Skeletal muscle tissue (tissue), 3 donors: ENCODE measurements at regions not wholly inside any gene's neighbourhood (a gene's known extent, or its start where the extent isn't known, plus 50 kb on each side); places are given as distances from the start of the nearest gene placed in this dataset.

Experiments used
- H3K27ac ChIP-seq: one replicate; pipeline ENCODE4 v1.7.0; 2013; ENCODE audit warnings: mild to moderate bottlenecking, low read depth, low read length, inconsistent platforms
- H3K27me3 ChIP-seq, 3 donors: one replicate each; pipeline ENCODE4 v1.7.0; 2013; ENCODE audit warnings: low read length in 3 of 3; ENCODE audit not compliant: control insufficient read depth in 3 of 3, insufficient read depth in 3 of 3
- H3K36me3 ChIP-seq, 3 donors: one replicate each; pipeline ENCODE4 v1.7.0; 2013; ENCODE audit warnings: low read length in 3 of 3; ENCODE audit not compliant: control insufficient read depth in 3 of 3, insufficient read depth in 3 of 3
- H3K4me1 ChIP-seq, 3 donors: one replicate each; pipeline ENCODE4 v1.7.0; 2013; ENCODE audit warnings: low read length in 3 of 3, mild to moderate bottlenecking in 3 of 3; ENCODE audit not compliant: control insufficient read depth in 3 of 3, insufficient read depth in 3 of 3
- H3K4me3 ChIP-seq, 3 donors: one replicate each; pipeline ENCODE4 v1.7.0; 2013; ENCODE audit warnings: low read length in 3 of 3
- H3K9ac ChIP-seq, 3 donors: one replicate each; pipeline ENCODE4 v1.7.0; 2013; ENCODE audit warnings: low read length in 3 of 3, mild to moderate bottlenecking in 3 of 3, moderate library complexity in 2 of 3, low read depth in 1 of 3
- H3K9me3 ChIP-seq, 3 donors: one replicate each; pipeline ENCODE4 v1.7.0; 2013; ENCODE audit warnings: low read length in 3 of 3; ENCODE audit not compliant: control insufficient read depth in 3 of 3
- donor health status: Osteomylitis.

GRCh38 chr4:107138433-107138832, 102.3 kb upstream of the DKK2 start:
- Histone ChIP-seq H3K36me3 (no peaks in the 10 kb centered on the region), H3K27ac (no peak overlapping the region), H3K9me3 (no peaks in the 10 kb centered on the region), H3K4me3 (no peak overlapping the region), H3K9ac (no peak overlapping the region), H3K27me3 (no peaks in the 10 kb centered on the region), H3K4me1 (no peaks in the 10 kb centered on the region)

- Histone ChIP-seq H3K27ac (no peak overlapping the region), H3K27me3 (no peaks in the 10 kb centered on the region)
Observed at GRCh38 chr4:107133965-107134653, 98.0 kb upstream of the DKK2 start.

GRCh38 chr4:107131295-107131694, 95.2 kb upstream of the DKK2 start:
- H3K36me3 ChIP-seq, result no peaks in the 10 kb centered on the region
- H3K9ac ChIP-seq, result no peak overlapping the region
- no peaks in the 10 kb centered on the region for H3K9me3 ChIP-seq
- H3K4me3 ChIP-seq, result no peak overlapping the region
- no peaks in the 10 kb centered on the region for H3K4me1 ChIP-seq
- no peak overlapping the region for H3K27ac ChIP-seq
- no peaks in the 10 kb centered on the region for H3K27me3 ChIP-seq

More at GRCh38 chr4:107133965-107134653, 98.0 kb upstream of the DKK2 start:
- Histone ChIP-seq H3K4me1 (no peaks in the 10 kb centered on the region), H3K9ac (no peak overlapping the region), H3K4me3 (no peak overlapping the region), H3K36me3 (no peaks in the 10 kb centered on the region), H3K9me3 (no peaks in the 10 kb centered on the region)

GRCh38 chr4:107130157-107130556, 94.0 kb upstream of the DKK2 start:
- H3K4me1 ChIP-seq, result no peaks in the 10 kb centered on the region
- H3K9me3 ChIP-seq, result no peaks in the 10 kb centered on the region
- no peaks in the 10 kb centered on the region for H3K36me3 ChIP-seq
- no peaks in the 10 kb centered on the region for H3K27me3 ChIP-seq
- no peak overlapping the region for H3K4me3 ChIP-seq
- no peak overlapping the region for H3K9ac ChIP-seq
- no peak overlapping the region for H3K27ac ChIP-seq

GRCh38 chr4:107129611-107130010, 93.5 kb upstream of the DKK2 start:
- H3K9me3 ChIP-seq, result no peaks in the 10 kb centered on the region
- no peaks in the 10 kb centered on the region for H3K27me3 ChIP-seq
- H3K9ac ChIP-seq, result no peak overlapping the region
- H3K36me3 ChIP-seq, result no peaks in the 10 kb centered on the region
- H3K27ac ChIP-seq, result no peak overlapping the region
- no peak overlapping the region for H3K4me3 ChIP-seq
- H3K4me1 ChIP-seq, result no peaks in the 10 kb centered on the region

GRCh38 chr4:107129076-107129475, 93.0 kb upstream of the DKK2 start:
- no peak overlapping the region for H3K27ac ChIP-seq
- no peaks in the 10 kb centered on the region for H3K9me3 ChIP-seq
- no peak overlapping the region for H3K4me3 ChIP-seq
- no peaks in the 10 kb centered on the region for H3K36me3 ChIP-seq
- H3K27me3 ChIP-seq, result no peaks in the 10 kb centered on the region
- H3K9ac ChIP-seq, result no peak overlapping the region
- H3K4me1 ChIP-seq, result no peaks in the 10 kb centered on the region

- Histone ChIP-seq H3K27me3 (no peaks in the 10 kb centered on the region), H3K9ac (no peak overlapping the region), H3K4me3 (no peak overlapping the region), H3K4me1 (no peaks in the 10 kb centered on the region), H3K36me3 (no peaks in the 10 kb centered on the region), H3K27ac (no peak overlapping the region), H3K9me3 (no peaks in the 10 kb centered on the region)
Observed at GRCh38 chr4:107128116-107128515, 92.0 kb upstream of the DKK2 start.

- Histone ChIP-seq H3K36me3 (no peaks in the 10 kb centered on the region), H3K4me3 (no peak overlapping the region), H3K9ac (no peak overlapping the region), H3K27ac (no peak overlapping the region), H3K4me1 (peaks cover 0 to 3% (median 0%) of the 10 kb centered on the region in 3 donors), H3K27me3 (no peaks in the 10 kb centered on the region), H3K9me3 (no peaks in the 10 kb centered on the region)
Observed at GRCh38 chr4:107125496-107125895, 89.4 kb upstream of the DKK2 start.

- no peak overlapping the region for H3K27ac ChIP-seq
- no peaks in the 10 kb centered on the region for H3K36me3 ChIP-seq
- no peaks in the 10 kb centered on the region for H3K27me3 ChIP-seq
- H3K9me3 ChIP-seq, result no peaks in the 10 kb centered on the region
- H3K4me1 ChIP-seq, result peaks cover 0 to 3% (median 0%) of the 10 kb centered on the region in 3 donors
- no peak overlapping the region for H3K4me3 ChIP-seq
- no peak overlapping the region for H3K9ac ChIP-seq
Observed at GRCh38 chr4:107122736-107123135, 86.6 kb upstream of the DKK2 start.

GRCh38 chr4:107120661-107121060, 84.5 kb upstream of the DKK2 start:
- peak overlapping the region; percentile 27 for H3K27ac ChIP-seq
- H3K4me3 ChIP-seq, result no peak overlapping the region
- peak overlapping the region in 1 of 3 donors; percentile 39 for H3K9ac ChIP-seq
- no peaks in the 10 kb centered on the region for H3K9me3 ChIP-seq
- no peaks in the 10 kb centered on the region for H3K27me3 ChIP-seq
- H3K4me1 ChIP-seq, result peaks cover 0 to 4% (median 3%) of the 10 kb centered on the region in 3 donors
- H3K36me3 ChIP-seq, result no peaks in the 10 kb centered on the region
